DLD1 (cell line): ENCODE measurements at regions not wholly inside any gene's neighbourhood (a gene's known extent, or its start where the extent isn't known, plus 50 kb on each side); places are given as distances from the start of the nearest gene placed in this dataset.

Source experiments
- in situ Hi-C: cut with HindIII; loops from 2 replicates; pipeline ENCODE4 v1.10.0; 2017; ENCODE audit warnings: low sequenced_read_pairs

GRCh38 chr5:51024263-51024662, 357.8 kb downstream of the PARP8 start:
- in situ Hi-C loops = no loop called here

- in situ Hi-C loops = no loop called here
Observed at GRCh38 chr5:51027271-51027670, 356.0 kb upstream of the ISL1 start.

GRCh38 chr5:51028394-51028793, 354.9 kb upstream of the ISL1 start:
- in situ Hi-C loops = no loop called here

- in situ Hi-C loops = no loop called here
Observed at GRCh38 chr5:51033215-51033614, 350.0 kb upstream of the ISL1 start.

DNA sequence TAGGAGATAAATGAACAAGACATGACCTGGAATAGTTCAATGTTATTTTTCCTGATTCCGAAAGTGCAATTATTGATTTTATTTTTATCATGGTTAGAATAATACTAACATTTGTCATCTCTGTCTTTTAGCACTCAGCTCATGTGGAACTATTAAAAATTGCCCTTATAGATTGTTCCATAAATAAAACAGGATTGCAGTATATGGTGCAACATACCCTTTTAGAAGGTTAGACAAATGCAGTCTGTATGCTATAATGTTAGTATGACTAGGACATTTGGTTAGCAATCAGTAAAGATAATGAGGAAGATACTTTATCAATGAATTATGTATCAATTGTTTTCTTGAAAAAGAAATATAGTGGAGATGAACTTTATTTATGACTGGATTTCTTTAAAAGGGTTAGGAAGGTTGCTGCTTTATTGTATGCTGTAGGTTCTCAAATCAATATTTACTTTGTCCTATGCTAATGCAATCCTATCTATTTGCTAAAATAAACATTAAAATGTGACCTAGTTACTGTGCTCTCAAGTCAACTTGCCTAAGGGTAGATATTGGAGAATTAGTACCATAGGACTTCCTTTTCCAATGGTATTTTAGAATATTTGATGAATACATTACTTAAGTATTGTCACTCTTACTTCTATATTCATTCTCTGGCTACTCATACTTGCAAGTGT, 348.9 kb upstream of the ISL1 start:
- in situ Hi-C loops = no loop called here

GRCh38 chr5:51039424-51040329, 343.6 kb upstream of the ISL1 start:
- in situ Hi-C loops = no loop called here

GRCh38 chr5:51043745-51044144, 339.5 kb upstream of the ISL1 start:
- in situ Hi-C loops = no loop called here

GRCh38 chr5:51047369-51047768, 335.9 kb upstream of the ISL1 start:
- in situ Hi-C loops = no loop called here

- in situ Hi-C loops = no loop called here
Observed at GRCh38 chr5:51053361-51053760, 329.9 kb upstream of the ISL1 start.

GRCh38 chr5:51060953-51061352, 322.3 kb upstream of the ISL1 start:
- in situ Hi-C loops = no loop called here

DNA sequence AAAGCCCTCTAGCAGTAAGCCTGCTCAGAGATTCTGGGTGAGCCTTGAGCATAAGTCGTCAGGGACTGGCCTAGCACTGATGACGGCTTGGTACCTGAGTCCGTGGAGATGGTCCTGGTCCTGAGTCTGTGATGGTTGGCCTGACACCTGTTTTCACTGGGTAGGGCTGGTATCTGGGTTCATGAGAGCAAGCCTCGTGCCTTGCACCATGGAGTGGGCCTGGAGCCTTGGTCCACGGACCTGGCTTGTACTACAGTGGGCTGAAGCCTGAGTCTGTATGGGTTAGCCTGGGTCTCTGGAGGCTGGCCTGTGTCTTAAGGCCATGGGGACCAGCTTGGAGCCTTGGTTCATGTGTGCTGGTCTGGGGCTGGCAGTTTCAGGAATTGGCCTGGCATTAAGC, 310.3 kb upstream of the ISL1 start:
- in situ Hi-C loops = no loop called here

DNA sequence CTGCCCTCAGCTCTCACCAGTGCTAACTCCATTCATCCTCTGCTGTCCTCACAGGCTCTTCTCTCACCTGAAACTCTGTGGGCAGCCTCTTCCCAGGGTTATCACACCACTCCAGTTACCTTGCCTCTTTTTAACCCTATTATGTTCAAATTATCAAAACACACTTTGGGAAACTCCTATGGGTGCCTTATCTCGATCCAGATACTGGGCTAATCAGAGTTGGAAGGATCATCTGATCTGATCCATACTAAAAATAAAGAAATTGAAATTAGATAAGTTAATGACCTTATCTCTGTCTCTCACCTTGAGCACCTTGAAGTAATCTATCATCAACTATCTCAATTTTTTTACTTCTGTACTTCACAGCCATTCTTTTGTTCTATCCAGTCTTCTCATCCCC, 300.5 kb upstream of the ISL1 start:
- in situ Hi-C loops = no loop called here

DNA sequence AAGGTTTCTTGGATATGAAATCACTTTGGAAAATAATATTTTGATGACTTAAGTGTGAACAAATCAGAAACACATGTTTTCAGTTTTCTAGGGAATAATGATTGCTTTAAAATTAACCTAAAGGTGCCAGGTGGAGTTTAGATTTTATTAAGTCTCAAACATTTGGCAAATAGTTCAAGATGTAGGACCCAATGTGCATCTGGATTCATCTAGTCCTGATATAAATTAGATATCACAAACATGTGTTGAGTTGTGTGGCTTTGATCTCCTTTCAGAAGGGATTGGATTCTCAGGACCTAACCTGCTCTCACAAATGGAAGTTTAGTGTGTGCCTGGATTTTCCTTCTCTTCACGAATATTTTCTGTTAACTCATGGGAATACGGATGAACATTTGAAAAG, 291.4 kb upstream of the ISL1 start:
- in situ Hi-C loops = no loop called here

DNA sequence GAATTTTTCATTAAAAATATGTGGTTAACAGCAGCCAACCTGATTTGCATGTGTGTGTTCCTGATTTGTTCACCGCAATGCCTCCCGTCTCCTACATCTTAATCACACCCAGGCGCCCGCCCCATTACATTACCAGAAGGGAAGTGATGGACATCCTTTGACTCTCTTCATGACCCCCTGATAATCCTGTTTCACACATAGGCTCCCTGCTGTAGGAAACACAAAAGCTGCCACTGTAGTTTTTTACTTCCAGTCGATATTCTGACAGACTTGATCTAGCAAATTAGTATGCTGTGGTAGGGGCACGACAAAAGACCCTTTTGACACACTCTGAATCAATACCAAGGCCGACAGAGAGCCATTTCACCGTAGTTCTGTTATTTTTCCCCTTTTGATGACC, 287.8 kb upstream of the ISL1 start:
- in situ Hi-C loops = no loop called here

GRCh38 chr5:51096859-51097258, 286.4 kb upstream of the ISL1 start:
- in situ Hi-C loops = no loop called here

GRCh38 chr5:51099173-51099853, 283.9 kb upstream of the ISL1 start:
- in situ Hi-C loops = no loop called here

DNA sequence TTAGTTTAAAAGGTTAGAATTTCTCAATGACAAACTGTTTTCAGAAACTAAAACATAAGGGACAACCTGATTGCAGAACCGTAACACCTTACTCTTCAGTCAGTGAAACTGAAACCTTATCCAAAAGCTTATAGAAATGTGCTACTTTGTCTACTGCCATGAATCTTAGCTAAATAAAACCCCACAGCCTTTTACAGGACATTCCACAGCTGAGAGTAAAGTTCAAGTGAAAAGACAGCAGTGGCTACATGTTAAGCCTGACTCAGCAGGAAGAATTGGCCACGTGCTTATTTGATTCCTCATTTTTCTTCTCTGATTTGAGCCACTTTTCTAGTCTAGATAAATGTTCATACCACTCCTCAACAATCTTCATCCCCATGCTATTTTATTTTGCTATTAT, 278.7 kb upstream of the ISL1 start:
- in situ Hi-C loops = no loop called here

- in situ Hi-C loops = no loop called here
Observed at GRCh38 chr5:51109786-51110410, 273.4 kb upstream of the ISL1 start.

DNA sequence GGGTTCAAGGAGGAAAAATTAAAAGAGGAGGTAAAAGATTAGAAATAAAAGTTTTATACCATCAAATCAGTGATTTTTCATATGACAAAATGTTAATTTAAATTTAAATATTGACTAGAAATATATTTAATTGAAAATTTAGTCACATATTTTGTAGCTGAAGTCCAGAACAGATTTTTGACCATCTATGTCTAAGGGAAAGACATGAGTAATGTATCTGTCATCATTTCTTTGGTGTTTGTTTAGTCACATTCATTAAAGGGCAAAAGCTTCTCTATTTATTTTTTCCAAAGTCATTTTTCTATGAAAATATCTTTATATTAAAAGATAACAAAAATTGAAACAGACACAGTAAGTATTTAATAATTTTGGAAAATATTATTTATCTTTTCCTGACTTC, 252.0 kb upstream of the ISL1 start:
- in situ Hi-C loops = no loop called here

- in situ Hi-C loops = no loop called here
Observed at GRCh38 chr5:51138164-51138563, 245.1 kb upstream of the ISL1 start.

DNA sequence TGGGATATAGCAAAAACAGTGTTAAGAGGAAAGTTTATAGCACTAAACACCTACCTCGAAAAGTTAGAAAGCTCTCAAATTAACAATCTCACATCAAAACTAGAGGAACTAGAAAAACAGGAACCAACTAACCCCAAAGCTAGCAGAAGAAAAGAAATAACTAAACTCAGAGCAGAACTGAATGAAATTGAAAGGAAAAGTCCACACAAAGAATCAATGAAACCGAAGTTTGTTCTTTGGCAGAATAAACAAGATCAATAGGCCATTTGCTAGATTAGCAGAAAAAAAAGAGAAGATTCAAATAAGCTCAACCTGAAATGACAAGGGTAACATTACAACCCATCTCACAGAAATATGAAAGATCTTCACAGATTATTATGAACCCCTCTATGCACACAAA, 234.8 kb upstream of the ISL1 start:
- in situ Hi-C loops = no loop called here
